Bronchial epithelial cell (primary cell): ENCODE measurements at regions not wholly inside any gene's neighbourhood (a gene's known extent, or its start where the extent isn't known, plus 50 kb on each side); places are given as distances from the start of the nearest gene placed in this dataset.

Source experiments
- DNase-seq: peaks from one replicate; pipeline ENCODE4 v3.0.0-alpha.2; 2010; ENCODE audit warnings: low read depth
- FAIRE-seq: peaks from 2 replicates; lab custom pipeline; 2011; peaks lifted over from hg19 to GRCh38; lab: Jason Lieb, UNC
- H3K27me3 ChIP-seq: 2 replicates; pipeline ENCODE4 v1.5.1; 2011; ENCODE audit warnings: low read length; ENCODE audit not compliant: control insufficient read depth, insufficient read depth
- H3K36me3 ChIP-seq: 2 replicates; pipeline ENCODE4 v1.5.1; 2011; ENCODE audit warnings: low read length; ENCODE audit not compliant: control insufficient read depth, insufficient read depth
- H3K4me3 ChIP-seq: 2 replicates; pipeline ENCODE4 v1.5.1; 2011; ENCODE audit warnings: mild to moderate bottlenecking, low read depth, low read length, control low read depth
- TF ChIP-seq, protein P1 (sequence below): IDR thresholded peaks from 2 replicates; pipeline ENCODE4 v1.5.1; 2011; ENCODE audit warnings: mild to moderate bottlenecking, moderate library complexity, low read length, control low read depth, inconsistent platforms; ENCODE audit not compliant: insufficient read depth, severe bottlenecking

DNA sequence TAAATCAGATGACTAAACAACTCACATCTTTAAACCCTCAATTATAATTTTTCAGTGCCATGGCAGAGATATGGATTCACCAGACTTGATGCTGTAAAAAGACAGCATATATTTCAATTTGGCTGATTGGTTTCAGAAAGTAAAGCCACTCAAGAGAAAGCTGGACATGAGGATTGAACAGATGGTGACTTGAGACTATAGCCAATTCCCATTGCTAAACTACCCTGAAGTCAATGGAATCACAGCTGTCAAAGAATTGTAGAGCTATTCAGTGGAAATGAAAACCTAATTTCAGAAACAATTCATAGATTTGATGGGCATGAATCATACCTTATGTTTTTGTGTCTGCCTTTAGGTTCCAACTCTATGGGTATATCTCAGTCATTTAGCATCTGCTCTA, 510.6 kb upstream of the BOD1L1 start:
- Histone ChIP-seq H3K4me3 (no peak overlapping the region), H3K36me3 (no peaks in the 10 kb centered on the region), H3K27me3 (no peaks in the 10 kb centered on the region)
- no peak for DNase-seq
- TF ChIP-seq, protein P1, sequence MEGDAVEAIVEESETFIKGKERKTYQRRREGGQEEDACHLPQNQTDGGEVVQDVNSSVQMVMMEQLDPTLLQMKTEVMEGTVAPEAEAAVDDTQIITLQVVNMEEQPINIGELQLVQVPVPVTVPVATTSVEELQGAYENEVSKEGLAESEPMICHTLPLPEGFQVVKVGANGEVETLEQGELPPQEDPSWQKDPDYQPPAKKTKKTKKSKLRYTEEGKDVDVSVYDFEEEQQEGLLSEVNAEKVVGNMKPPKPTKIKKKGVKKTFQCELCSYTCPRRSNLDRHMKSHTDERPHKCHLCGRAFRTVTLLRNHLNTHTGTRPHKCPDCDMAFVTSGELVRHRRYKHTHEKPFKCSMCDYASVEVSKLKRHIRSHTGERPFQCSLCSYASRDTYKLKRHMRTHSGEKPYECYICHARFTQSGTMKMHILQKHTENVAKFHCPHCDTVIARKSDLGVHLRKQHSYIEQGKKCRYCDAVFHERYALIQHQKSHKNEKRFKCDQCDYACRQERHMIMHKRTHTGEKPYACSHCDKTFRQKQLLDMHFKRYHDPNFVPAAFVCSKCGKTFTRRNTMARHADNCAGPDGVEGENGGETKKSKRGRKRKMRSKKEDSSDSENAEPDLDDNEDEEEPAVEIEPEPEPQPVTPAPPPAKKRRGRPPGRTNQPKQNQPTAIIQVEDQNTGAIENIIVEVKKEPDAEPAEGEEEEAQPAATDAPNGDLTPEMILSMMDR, result no peak
- no peak for FAIRE-seq

DNA sequence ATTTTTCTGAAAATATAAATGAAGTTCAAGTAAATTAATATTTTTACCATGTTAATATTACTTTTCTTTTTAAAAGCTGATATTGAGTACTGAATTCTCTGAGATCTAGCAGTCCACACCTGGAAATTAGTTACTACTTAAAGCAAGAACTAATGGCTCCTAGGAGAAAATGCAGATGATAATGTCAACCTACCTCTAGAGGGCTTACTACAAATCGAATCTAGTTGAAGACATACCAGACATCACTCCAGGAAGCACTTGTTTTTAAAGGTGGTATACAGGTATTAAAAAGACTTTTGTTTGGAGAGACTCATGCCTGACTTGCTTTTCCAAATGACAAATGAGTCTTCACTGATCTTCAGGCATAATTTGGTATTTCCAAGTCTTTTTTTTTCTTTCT, 516.4 kb upstream of the BOD1L1 start:
- FAIRE-seq, result no peak
- Histone ChIP-seq H3K27me3 (no peaks in the 10 kb centered on the region), H3K36me3 (no peaks in the 10 kb centered on the region), H3K4me3 (no peak overlapping the region)
- TF ChIP-seq, protein P1, result no peak
- peak; percentile 40 for DNase-seq

DNA sequence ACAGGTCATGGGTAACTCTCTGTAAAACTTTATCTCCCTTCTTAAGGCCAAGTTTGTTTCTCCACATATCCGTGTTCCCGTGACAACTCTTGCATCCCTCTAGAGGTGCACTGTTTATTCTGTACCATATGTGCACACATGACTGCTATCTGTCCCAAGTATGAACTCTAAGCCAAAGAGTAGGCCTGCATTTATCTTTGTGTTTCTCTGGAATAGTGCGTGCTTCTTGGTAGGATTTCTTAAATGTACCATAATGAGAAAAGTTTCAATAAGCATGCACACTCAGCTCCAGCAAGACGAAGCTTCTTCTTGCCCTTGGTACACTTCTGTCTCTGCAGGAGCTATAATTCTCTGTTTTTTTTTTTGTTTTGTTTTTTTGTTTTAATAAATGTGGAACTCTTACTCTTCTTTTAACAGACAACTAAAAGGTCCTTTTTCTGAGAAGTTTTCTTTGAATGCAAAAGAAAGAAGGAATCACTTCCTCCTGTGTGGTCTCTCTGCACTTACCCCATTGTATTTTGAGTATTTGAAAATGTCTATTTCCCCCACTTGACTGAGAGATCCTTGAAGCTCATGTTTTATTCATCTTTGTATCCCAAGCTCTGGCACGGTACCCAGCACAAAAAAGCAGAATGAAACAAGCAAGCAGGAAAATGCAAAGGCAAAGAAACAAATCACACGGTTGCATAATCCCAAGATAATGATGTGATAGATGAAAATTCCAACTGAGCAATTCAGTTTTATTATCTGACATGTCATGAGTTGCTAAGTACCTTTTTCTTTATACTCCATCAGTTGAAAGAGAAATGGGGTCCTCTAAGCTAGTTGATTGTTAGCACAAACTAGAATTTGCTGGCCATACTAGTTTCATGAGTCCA, 521.9 kb upstream of the BOD1L1 start:
- no peak for DNase-seq
- Histone ChIP-seq H3K4me3 (no peak overlapping the region), H3K27me3 (no peaks in the 10 kb centered on the region), H3K36me3 (no peaks in the 10 kb centered on the region)
- TF ChIP-seq, protein P1, result no peak
- no peak for FAIRE-seq

DNA sequence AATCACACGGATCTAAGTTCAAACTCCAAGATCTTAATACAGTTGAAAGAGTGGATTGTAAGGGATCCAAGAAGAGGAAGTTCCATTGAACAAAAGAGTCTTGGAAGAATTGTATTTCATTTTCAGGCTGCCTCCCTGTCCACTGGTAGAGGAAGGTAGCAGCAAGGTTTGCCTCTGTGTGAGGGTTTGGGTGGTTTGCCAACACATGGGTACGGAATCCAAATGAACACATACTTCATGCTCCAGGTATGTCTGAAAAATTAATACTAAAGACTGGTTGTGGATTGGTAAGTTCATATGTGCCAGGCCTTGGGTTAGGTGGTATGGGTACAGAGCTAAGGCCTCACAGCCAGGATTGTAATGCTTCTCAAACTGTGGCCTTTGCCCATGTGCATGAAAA, 523.6 kb upstream of the BOD1L1 start:
- Histone ChIP-seq H3K36me3 (no peaks in the 10 kb centered on the region), H3K27me3 (no peaks in the 10 kb centered on the region), H3K4me3 (no peak overlapping the region)
- TF ChIP-seq, protein P1, result no peak
- DNase-seq (no peak), FAIRE-seq (peak; percentile 40)

DNA sequence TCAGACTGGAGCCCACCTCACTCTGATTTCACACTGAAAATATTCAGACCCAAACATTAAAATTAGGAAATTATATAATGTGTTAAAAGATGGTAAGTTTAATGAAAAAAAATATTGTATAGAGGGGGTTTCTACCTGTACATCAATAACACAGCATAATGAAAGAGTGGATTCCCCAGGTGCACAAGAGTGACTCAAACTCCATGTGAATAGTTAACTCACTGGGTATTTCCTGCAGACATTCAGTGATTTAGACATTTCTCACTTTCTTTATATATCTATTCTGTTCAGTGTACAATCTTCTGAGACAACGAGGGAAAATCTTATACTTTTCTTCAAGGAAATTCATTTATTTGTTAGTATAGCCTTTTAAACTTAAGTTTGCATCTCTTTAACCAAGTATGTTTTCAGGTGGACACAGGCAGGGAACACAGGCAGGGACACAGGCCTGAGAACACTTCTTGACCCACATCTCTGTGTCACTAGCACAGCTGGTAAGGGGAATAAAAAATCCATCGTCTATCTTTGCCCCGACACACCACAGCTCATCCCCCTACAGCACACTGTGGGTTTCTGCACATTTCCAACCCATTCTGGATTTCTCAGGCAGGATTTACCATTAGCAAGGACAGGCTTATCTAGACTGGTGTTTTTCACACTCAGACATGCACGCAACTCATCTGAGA, 525.5 kb upstream of the BOD1L1 start:
- Histone ChIP-seq H3K36me3 (no peaks in the 10 kb centered on the region), H3K4me3 (no peak overlapping the region), H3K27me3 (no peaks in the 10 kb centered on the region)
- TF ChIP-seq, protein P1, result no peak
- no peak for DNase-seq
- FAIRE-seq, result no peak
